DMS 273 treated with DMSO at 0.1 percent for 48 hours (cell line): ENCODE measurements at regions not wholly inside any gene's neighbourhood (a gene's known extent, or its start where the extent isn't known, plus 50 kb on each side); places are given as distances from the start of the nearest gene placed in this dataset.
"Not testable (repeated sequence)": the region's sequence is repeated elsewhere in the genome, so short reads cannot be mapped to it uniquely, and the experiment has no call there.

Experiments
- DNase-seq: peaks from one replicate; lab custom pipeline; 2025; lab: John Stamatoyannopoulos, UW

GRCh38 chr11:37171451-37171850 lies 573.4 kb upstream of the RAG2 start:
- DNase-seq = no peak

- no peak for DNase-seq
Observed at GRCh38 chr11:37170311-37170710, 572.3 kb upstream of the RAG2 start.

GRCh38 chr11:37145434-37145833 lies 547.4 kb upstream of the RAG2 start:
- DNase-seq = not testable (repeated sequence)

- DNase-seq = no peak
Observed at GRCh38 chr11:37142591-37142990, 544.6 kb upstream of the RAG2 start.

- DNase-seq = no peak
Observed at GRCh38 chr11:37141707-37142106, 543.7 kb upstream of the RAG2 start.

GRCh38 chr11:37135606-37136005 lies 537.6 kb upstream of the RAG2 start:
- DNase-seq = not testable (repeated sequence)

- DNase-seq = no peak
Observed at GRCh38 chr11:37134637-37135036, 536.6 kb upstream of the RAG2 start.

- DNase-seq = no peak
Observed at GRCh38 chr11:37124384-37124783, 526.3 kb upstream of the RAG2 start.

- no peak for DNase-seq
Observed at GRCh38 chr11:37115963-37116362, 517.9 kb upstream of the RAG2 start.

- no peak for DNase-seq
Observed at GRCh38 chr11:37110385-37110784, 512.3 kb upstream of the RAG2 start.

- DNase-seq = no peak
Observed at GRCh38 chr11:37109286-37109585, 511.2 kb upstream of the RAG2 start.

GRCh38 chr11:37108436-37109285 lies 510.6 kb upstream of the RAG2 start:
- DNase-seq = no peak

GRCh38 chr11:37107831-37108230 lies 509.8 kb upstream of the RAG2 start:
- no peak for DNase-seq

GRCh38 chr11:37107415-37107814 lies 509.4 kb upstream of the RAG2 start:
- no peak for DNase-seq

- DNase-seq = no peak
Observed at GRCh38 chr11:37105427-37105826, 507.4 kb upstream of the RAG2 start.

GRCh38 chr11:37104380-37104779 lies 506.3 kb upstream of the RAG2 start:
- no peak for DNase-seq

GRCh38 chr11:37100008-37100407 lies 502.0 kb upstream of the RAG2 start:
- no peak for DNase-seq

GRCh38 chr11:37092487-37092886 lies 494.5 kb upstream of the RAG2 start:
- DNase-seq = no peak

GRCh38 chr11:37089439-37089838 lies 491.4 kb upstream of the RAG2 start:
- DNase-seq = no peak

- no peak for DNase-seq
Observed at GRCh38 chr11:37088573-37088910, 490.5 kb upstream of the RAG2 start.

GRCh38 chr11:37087650-37088572 lies 489.9 kb upstream of the RAG2 start:
- no peak for DNase-seq

GRCh38 chr11:37078521-37078920 lies 480.5 kb upstream of the RAG2 start:
- no peak for DNase-seq

GRCh38 chr11:37076866-37077265 lies 478.8 kb upstream of the RAG2 start:
- DNase-seq = no peak
